IMR-90 (cell line): ENCODE measurements at regions not wholly inside any gene's neighbourhood (a gene's known extent, or its start where the extent isn't known, plus 50 kb on each side); places are given as distances from the start of the nearest gene placed in this dataset.

Source experiments
- ATAC-seq: fragments of 200-7000 bp; cut with Tn5 transposase; 2 replicates; pipeline ENCODE4 v1.9.1; 2020; ENCODE audit warnings: low read depth, mild to moderate bottlenecking, moderate library complexity
- BruUV-seq: library from RNA; stranded (reverse); fragments of 400-500 nt; replicated peaks from 2 replicates; lab custom pipeline; 2021; lab: Mats Ljungman, UMichigan
- CTCF ChIA-PET: fragments of 300-600 bp; formaldehyde crosslinking; extraction: SDS; loops from one replicate; lab custom pipeline; 2021; ENCODE audit warnings: antibody characterized with exemption; lab: Yijun Ruan, JAX
- POLR2A ChIA-PET: fragments of 300-600 bp; sonication (Branson Sonifier 250); formaldehyde crosslinking; loops from one replicate; lab custom pipeline; 2022; ENCODE audit warnings: antibody characterized with exemption; ENCODE audit not compliant: unreplicated experiment; lab: Charles Lee
- DNase-seq: peaks from one replicate; pipeline ENCODE4 v3.0.0; 2013
- H2AFZ ChIP-seq: replicated peaks from 2 replicates; pipeline ENCODE3; 2013; ENCODE audit warnings: low read length, mild to moderate bottlenecking; ENCODE audit not compliant: poor library complexity
- H2AK5ac ChIP-seq: 2 replicates; pipeline ENCODE4 v1.6.1; 2013; ENCODE audit warnings: low read depth, low read length, inconsistent platforms
- H2AK9ac ChIP-seq: replicated peaks from 2 replicates; pipeline ENCODE3; 2013; ENCODE audit warnings: mild to moderate bottlenecking, low read depth, low read length, moderate library complexity; ENCODE audit not compliant: poor library complexity
- H2BK120ac ChIP-seq: 2 replicates; pipeline ENCODE4 v1.6.1; 2013; ENCODE audit warnings: low read depth, low read length, inconsistent platforms
- H2BK15ac ChIP-seq: 3 replicates; pipeline ENCODE4 v1.6.1; 2013; ENCODE audit warnings: low read depth, low read length, inconsistent platforms
- H2BK20ac ChIP-seq: 2 replicates; pipeline ENCODE4 v1.6.1; 2013; ENCODE audit warnings: low read depth, mild to moderate bottlenecking, inconsistent platforms, low read length, moderate library complexity
- H2BK5ac ChIP-seq: 2 replicates; pipeline ENCODE4 v1.6.1; 2013; ENCODE audit warnings: mild to moderate bottlenecking, low read depth, low read length, inconsistent platforms; ENCODE audit not compliant: poor library complexity, severe bottlenecking
- H3K14ac ChIP-seq: replicated peaks from 2 replicates; pipeline ENCODE4 v1.6.1; 2013; ENCODE audit warnings: low read depth, low read length, inconsistent platforms
- H3K18ac ChIP-seq: 2 replicates; pipeline ENCODE4 v1.6.1; 2013; ENCODE audit warnings: low read depth, low read length, control low read depth
- H3K23ac ChIP-seq: 2 replicates; pipeline ENCODE4 v1.6.1; 2013; ENCODE audit warnings: low read depth, low read length, inconsistent platforms
- H3K27ac ChIP-seq: 2 replicates; pipeline ENCODE4 v1.5.1; 2013; ENCODE audit warnings: mild to moderate bottlenecking, control low read depth, low read length; ENCODE audit not compliant: insufficient read depth
- H3K27me3 ChIP-seq: 2 replicates; pipeline ENCODE4 v1.6.1; 2013; ENCODE audit warnings: low read length; ENCODE audit not compliant: control insufficient read depth, insufficient read depth
- H3K36me3 ChIP-seq: 2 replicates; pipeline ENCODE4 v1.6.1; 2013; ENCODE audit warnings: low read length, mixed read lengths; ENCODE audit not compliant: control insufficient read depth, insufficient read depth
- H3K4ac ChIP-seq: 2 replicates; pipeline ENCODE4 v1.6.1; 2013; ENCODE audit warnings: low read depth, low read length, inconsistent platforms
- H3K4me1 ChIP-seq: 2 replicates; pipeline ENCODE4 v1.6.1; 2013; ENCODE audit warnings: low read length, mixed read lengths; ENCODE audit not compliant: control insufficient read depth, insufficient read depth
- H3K4me2 ChIP-seq: 2 replicates; pipeline ENCODE4 v1.6.1; 2013; ENCODE audit warnings: low read depth, mild to moderate bottlenecking, control low read depth, low read length, moderate library complexity
- H3K4me3 ChIP-seq: 2 replicates; pipeline ENCODE4 v1.5.1; 2013; ENCODE audit warnings: low read depth, mild to moderate bottlenecking, control low read depth, low read length, moderate library complexity; ENCODE audit not compliant: insufficient read depth
- H3K56ac ChIP-seq: 2 replicates; pipeline ENCODE4 v1.6.1; 2013; ENCODE audit warnings: low read length, inconsistent platforms; ENCODE audit not compliant: insufficient read depth; ENCODE audit errors: extremely low read depth
- H3K79me1 ChIP-seq, 2 experiments: 2 replicates each; pipeline ENCODE4 v1.6.1; 2013; ENCODE audit warnings: low read length in 2 of 2, inconsistent platforms in 1 of 2, low read depth in 1 of 2
- H3K9ac ChIP-seq: 2 replicates; pipeline ENCODE4 v1.6.1; 2013; ENCODE audit warnings: low read depth, low read length, control low read depth
- H3K9me1 ChIP-seq: 2 replicates; pipeline ENCODE4 v1.6.1; 2013; ENCODE audit warnings: low read length, inconsistent platforms; ENCODE audit not compliant: insufficient read depth
- H3K9me3 ChIP-seq: 2 replicates; pipeline ENCODE4 v1.6.1; 2013; ENCODE audit warnings: low read length; ENCODE audit not compliant: control insufficient read depth, insufficient read depth
- H4K20me1 ChIP-seq: 2 replicates; pipeline ENCODE4 v1.6.1; 2013; ENCODE audit warnings: low read length, inconsistent platforms; ENCODE audit not compliant: insufficient read depth
- H4K5ac ChIP-seq: 2 replicates; pipeline ENCODE4 v1.6.1; 2013; ENCODE audit warnings: mild to moderate bottlenecking, low read depth, low read length, control low read depth
- H4K8ac ChIP-seq, 2 experiments: 2 replicates each; pipeline ENCODE4 v1.6.1; 2013; ENCODE audit warnings: low read depth in 2 of 2, low read length in 2 of 2, control low read depth in 1 of 2, inconsistent platforms in 1 of 2
- H4K91ac ChIP-seq: 2 replicates; pipeline ENCODE4 v1.6.1; 2013; ENCODE audit warnings: low read depth, low read length, inconsistent platforms; ENCODE audit not compliant: insufficient read depth
- BHLHE40 ChIP-seq: fragments of 150-350 bp; IDR thresholded peaks from 2 replicates; pipeline ENCODE4 v1.6.1; 2016; ENCODE audit warnings: mild to moderate bottlenecking, low read depth, low read length
- CEBPB ChIP-seq: IDR thresholded peaks from 2 replicates; pipeline ENCODE4 v1.6.1; 2012; ENCODE audit warnings: low read depth, low read length, improper control_type of control experiment
- CHD1 ChIP-seq: IDR thresholded peaks from 2 replicates; pipeline ENCODE4 v1.6.1; 2012; ENCODE audit warnings: low read depth, low read length, improper control_type of control experiment
- ELK1 ChIP-seq: fragments of 150-350 bp; IDR thresholded peaks from 2 replicates; pipeline ENCODE4 v1.6.1; 2016; ENCODE audit warnings: low read depth, mild to moderate bottlenecking, low read length, moderate library complexity, borderline replicate concordance
- MAZ ChIP-seq: IDR thresholded peaks from 2 replicates; pipeline ENCODE4 v1.6.1; 2012; ENCODE audit warnings: low read depth, mild to moderate bottlenecking, low read length, improper control_type of control experiment, moderate library complexity, borderline replicate concordance
- MXI1 ChIP-seq: IDR thresholded peaks from 2 replicates; pipeline ENCODE4 v1.6.1; 2012; ENCODE audit warnings: low read depth, mild to moderate bottlenecking, low read length, moderate library complexity, borderline replicate concordance
- RAD21 ChIP-seq: IDR thresholded peaks from 2 replicates; pipeline ENCODE4 v1.6.1; 2012; ENCODE audit warnings: low read length, improper control_type of control experiment
- RCOR1 ChIP-seq: IDR thresholded peaks from 2 replicates; pipeline ENCODE4 v1.6.1; 2012; ENCODE audit warnings: mild to moderate bottlenecking, low read length, improper control_type of control experiment; ENCODE audit not compliant: insufficient replicate concordance
- RFX5 ChIP-seq: IDR thresholded peaks from 2 replicates; pipeline ENCODE4 v1.8.0; 2012; ENCODE audit warnings: low read depth, mild to moderate bottlenecking, low read length, moderate library complexity
- SMC3 ChIP-seq: fragments of 150-350 bp; IDR thresholded peaks from 2 replicates; pipeline ENCODE4 v1.6.1; 2016; ENCODE audit warnings: low read depth, mild to moderate bottlenecking, antibody characterized with exemption, low read length, moderate library complexity
- USF2 ChIP-seq: fragments of 150-350 bp; IDR thresholded peaks from 2 replicates; pipeline ENCODE4 v1.6.1; 2017; ENCODE audit warnings: mild to moderate bottlenecking, antibody characterized with exemption, low read length, low read depth
- WGBS, 2 experiments: methylation state at CpG; one replicate each; pipeline versions ENCODE4 v1.1.5 to v1.1.7; 2013; ENCODE audit warnings: missing lambda C conversion rate in 2 of 2; ENCODE audit not compliant: insufficient read length in 1 of 2; ENCODE audit errors: extremely low coverage in 2 of 2; 5-methylcytosine and 5-hydroxymethylcytosine counted together
- dilution Hi-C: fragments of 300-500 bp; cut with HindIII; formaldehyde crosslinking; loops from one replicate; pipeline ENCODE4 v1.14.3; 2018; ENCODE audit warnings: low sequenced_read_pairs; ENCODE audit not compliant: unreplicated experiment
- in situ Hi-C: fragments of 300-500 bp; cut with MboI; formaldehyde crosslinking; loops from 3 replicates; pipeline ENCODE4 v1.14.3; 2019; ENCODE audit warnings: low sequenced_read_pairs, inconsistent platforms, mixed read lengths
- intact Hi-C: fragments of 100-400 bp; cut with micrococcal nuclease; formaldehyde crosslinking; loops from 2 replicates; pipeline ENCODE4 v1.10.0; 2022

GRCh38 chr2:84201158-84201557 is 257.9 kb downstream of the SUCLG1 start:
- H3K9me1 ChIP-seq, result no peaks in the 10 kb centered on the region
- CTCF ChIA-PET, result no interaction called here
- H2BK20ac ChIP-seq, result no peak overlapping the region
- H2AFZ ChIP-seq, result no peak overlapping the region
- no TSS peak for BruUV-seq
- no peak overlapping the region for H2AK9ac ChIP-seq
- H3K27ac ChIP-seq, result no peak overlapping the region
- H3K18ac ChIP-seq, result no peak overlapping the region
- H3K14ac ChIP-seq, result no peak overlapping the region
- ATAC-seq (no peak), DNase-seq (no peak)
- no peak overlapping the region for H4K8ac ChIP-seq
- TF ChIP-seq USF2 (no peak), RFX5 (no peak), RAD21 (no peak), RCOR1 (no peak), BHLHE40 (no peak), MXI1 (no peak), ELK1 (no peak), CEBPB (no peak), SMC3 (no peak), CHD1 (no peak), MAZ (no peak)
- H3K4ac ChIP-seq, result no peak overlapping the region
- WGBS, 2 experiments, result no CpG with 5 or more reads among the region's 5 CpGs
- no peak overlapping the region for H3K56ac ChIP-seq
- H3K23ac ChIP-seq, result no peak overlapping the region
- no peaks in the 10 kb centered on the region for H3K79me1 ChIP-seq
- no peak overlapping the region for H4K5ac ChIP-seq
- H2BK5ac ChIP-seq, result no peak overlapping the region
- dilution Hi-C loops (no loop called here), intact Hi-C loops (no loop called here), in situ Hi-C loops (no loop called here)
- no peak overlapping the region for H4K91ac ChIP-seq
- H3K9ac ChIP-seq, result no peak overlapping the region
- H3K27me3 ChIP-seq, result no peaks in the 10 kb centered on the region
- no peak overlapping the region for H2BK120ac ChIP-seq
- no peak overlapping the region for H3K4me3 ChIP-seq
- H3K4me2 ChIP-seq, result no peak overlapping the region
- POLR2A ChIA-PET, result no interaction called here
- H3K9me3 ChIP-seq, result no peaks in the 10 kb centered on the region
- no peaks in the 10 kb centered on the region for H3K36me3 ChIP-seq
- no peaks in the 10 kb centered on the region for H3K4me1 ChIP-seq
- no peak overlapping the region for H2BK15ac ChIP-seq
- H2AK5ac ChIP-seq, result no peak overlapping the region
- H4K20me1 ChIP-seq, result no peaks in the 10 kb centered on the region
